ENCODE measurements at regions not wholly inside any gene's neighbourhood (a gene's known extent, or its start where the extent isn't known, plus 50 kb on each side); places are given as distances from the start of the nearest gene placed in this dataset.

- no peak for DNase-seq
Observed at GRCh38 chr22:26732284-26732683, 74.9 kb downstream of the MIAT start.

GRCh38 chr22:26734339-26735018, 77.1 kb downstream of the MIAT start:
- no peak for DNase-seq

GRCh38 chr22:26735019-26735409, 77.6 kb downstream of the MIAT start:
- DNase-seq, result no peak

- DNase-seq, result no peak
Observed at GRCh38 chr22:26737262-26737661, 79.9 kb downstream of the MIAT start.

- peak; percentile 79 for DNase-seq
Observed at GRCh38 chr22:26740253-26740652, 82.9 kb downstream of the MIAT start.

- DNase-seq, result no peak
Observed at GRCh38 chr22:26743149-26743548, 85.8 kb downstream of the MIAT start.

GRCh38 chr22:26744892-26745808, 87.8 kb downstream of the MIAT start:
- DNase-seq, result no peak

- no peak for DNase-seq
Observed at GRCh38 chr22:26746311-26746710, 88.9 kb downstream of the MIAT start.

GRCh38 chr22:26748845-26749244, 91.5 kb downstream of the MIAT start:
- DNase-seq, result no peak

- DNase-seq, result peak; percentile 96
Observed at GRCh38 chr22:26751217-26751616, 93.8 kb downstream of the MIAT start.

GRCh38 chr22:26753125-26753862, 95.9 kb downstream of the MIAT start:
- DNase-seq, result no peak

- DNase-seq, result peak; percentile 91
Observed at GRCh38 chr22:26756675-26757293, 99.4 kb downstream of the MIAT start.

- DNase-seq, result no peak
Observed at GRCh38 chr22:26757496-26757895, 100.1 kb downstream of the MIAT start.

- no peak for DNase-seq
Observed at GRCh38 chr22:26762503-26763472, 105.4 kb downstream of the MIAT start.

GRCh38 chr22:26763633-26764361, 106.4 kb downstream of the MIAT start:
- DNase-seq, result no peak

GRCh38 chr22:26766510-26767350, 109.3 kb downstream of the MIAT start:
- DNase-seq, result no peak

- peak; percentile 50 for DNase-seq
Observed at GRCh38 chr22:26767351-26768155, 110.2 kb downstream of the MIAT start.

GRCh38 chr22:26768156-26768515, 110.7 kb downstream of the MIAT start:
- no peak for DNase-seq

- no peak for DNase-seq
Observed at GRCh38 chr22:26768952-26769351, 111.6 kb downstream of the MIAT start.

Measured in eye (tissue), 1 donor.